Mesothelial cell of epicardium (in vitro differentiated cells): ENCODE measurements at regions not wholly inside any gene's neighbourhood (a gene's known extent, or its start where the extent isn't known, plus 50 kb on each side); places are given as distances from the start of the nearest gene placed in this dataset.
"Not testable (repeated sequence)": the region's sequence is repeated elsewhere in the genome, so short reads cannot be mapped to it uniquely, and the experiment has no call there.

ENCODE experiments used
- DNase-seq, 2 experiments: peaks; one replicate each; pipeline ENCODE4 v3.0.0; 2021; ENCODE audit warnings: low spot score in 2 of 2; ENCODE audit not compliant: unreplicated experiment in 2 of 2
- H3K27ac Mint-ChIP-seq: 2 replicates; pipeline ENCODE4 v1.8.0; 2021; ENCODE audit warnings: mixed read lengths
- H3K27me3 Mint-ChIP-seq: 2 replicates; pipeline ENCODE4 v1.8.0; 2021; ENCODE audit warnings: low read depth, mixed read lengths
- H3K36me3 Mint-ChIP-seq: 2 replicates; pipeline ENCODE4 v1.8.0; 2021; ENCODE audit warnings: mixed read lengths
- H3K4me1 Mint-ChIP-seq: 2 replicates; pipeline ENCODE4 v1.8.0; 2021; ENCODE audit warnings: mixed read lengths
- H3K4me3 Mint-ChIP-seq: 2 replicates; pipeline ENCODE4 v1.8.0; 2021; ENCODE audit warnings: mild to moderate bottlenecking, moderate library complexity, mixed read lengths
- H3K9me3 Mint-ChIP-seq: 2 replicates; pipeline ENCODE4 v1.8.0; 2021; ENCODE audit warnings: mixed read lengths
- TF ChIP-seq, protein P1 (sequence below): fragments of 200-600 bp; sonication (generic); IDR thresholded peaks from one replicate; pipeline ENCODE4 v1.5.0; 2021; ENCODE audit warnings: antibody characterized with exemption; ENCODE audit not compliant: unreplicated experiment

- Mint-ChIP-seq H3K36me3 (no peaks in the 10 kb centered on the region), H3K27ac (no peak overlapping the region), H3K27me3 (no peaks in the 10 kb centered on the region), H3K4me1 (no peaks in the 10 kb centered on the region), H3K9me3 (no peaks in the 10 kb centered on the region), H3K4me3 (no peak overlapping the region)
- DNase-seq: no peak
- TF ChIP-seq, protein P1, sequence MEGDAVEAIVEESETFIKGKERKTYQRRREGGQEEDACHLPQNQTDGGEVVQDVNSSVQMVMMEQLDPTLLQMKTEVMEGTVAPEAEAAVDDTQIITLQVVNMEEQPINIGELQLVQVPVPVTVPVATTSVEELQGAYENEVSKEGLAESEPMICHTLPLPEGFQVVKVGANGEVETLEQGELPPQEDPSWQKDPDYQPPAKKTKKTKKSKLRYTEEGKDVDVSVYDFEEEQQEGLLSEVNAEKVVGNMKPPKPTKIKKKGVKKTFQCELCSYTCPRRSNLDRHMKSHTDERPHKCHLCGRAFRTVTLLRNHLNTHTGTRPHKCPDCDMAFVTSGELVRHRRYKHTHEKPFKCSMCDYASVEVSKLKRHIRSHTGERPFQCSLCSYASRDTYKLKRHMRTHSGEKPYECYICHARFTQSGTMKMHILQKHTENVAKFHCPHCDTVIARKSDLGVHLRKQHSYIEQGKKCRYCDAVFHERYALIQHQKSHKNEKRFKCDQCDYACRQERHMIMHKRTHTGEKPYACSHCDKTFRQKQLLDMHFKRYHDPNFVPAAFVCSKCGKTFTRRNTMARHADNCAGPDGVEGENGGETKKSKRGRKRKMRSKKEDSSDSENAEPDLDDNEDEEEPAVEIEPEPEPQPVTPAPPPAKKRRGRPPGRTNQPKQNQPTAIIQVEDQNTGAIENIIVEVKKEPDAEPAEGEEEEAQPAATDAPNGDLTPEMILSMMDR: no peak
These were observed 52.7 kb upstream of the ZNF469 start for GRCh38 chr16:88329726-88330700.

GRCh38 chr16:88330971-88331890, 51.5 kb upstream of the ZNF469 start:
- TF ChIP-seq, protein P1: no peak
- no peaks in the 10 kb centered on the region for H3K27me3 Mint-ChIP-seq
- DNase-seq: no peak
- H3K36me3 Mint-ChIP-seq: no peaks in the 10 kb centered on the region
- no peak overlapping the region for H3K4me3 Mint-ChIP-seq
- no peak overlapping the region for H3K27ac Mint-ChIP-seq
- H3K9me3 Mint-ChIP-seq: no peaks in the 10 kb centered on the region
- H3K4me1 Mint-ChIP-seq: no peaks in the 10 kb centered on the region

DNA sequence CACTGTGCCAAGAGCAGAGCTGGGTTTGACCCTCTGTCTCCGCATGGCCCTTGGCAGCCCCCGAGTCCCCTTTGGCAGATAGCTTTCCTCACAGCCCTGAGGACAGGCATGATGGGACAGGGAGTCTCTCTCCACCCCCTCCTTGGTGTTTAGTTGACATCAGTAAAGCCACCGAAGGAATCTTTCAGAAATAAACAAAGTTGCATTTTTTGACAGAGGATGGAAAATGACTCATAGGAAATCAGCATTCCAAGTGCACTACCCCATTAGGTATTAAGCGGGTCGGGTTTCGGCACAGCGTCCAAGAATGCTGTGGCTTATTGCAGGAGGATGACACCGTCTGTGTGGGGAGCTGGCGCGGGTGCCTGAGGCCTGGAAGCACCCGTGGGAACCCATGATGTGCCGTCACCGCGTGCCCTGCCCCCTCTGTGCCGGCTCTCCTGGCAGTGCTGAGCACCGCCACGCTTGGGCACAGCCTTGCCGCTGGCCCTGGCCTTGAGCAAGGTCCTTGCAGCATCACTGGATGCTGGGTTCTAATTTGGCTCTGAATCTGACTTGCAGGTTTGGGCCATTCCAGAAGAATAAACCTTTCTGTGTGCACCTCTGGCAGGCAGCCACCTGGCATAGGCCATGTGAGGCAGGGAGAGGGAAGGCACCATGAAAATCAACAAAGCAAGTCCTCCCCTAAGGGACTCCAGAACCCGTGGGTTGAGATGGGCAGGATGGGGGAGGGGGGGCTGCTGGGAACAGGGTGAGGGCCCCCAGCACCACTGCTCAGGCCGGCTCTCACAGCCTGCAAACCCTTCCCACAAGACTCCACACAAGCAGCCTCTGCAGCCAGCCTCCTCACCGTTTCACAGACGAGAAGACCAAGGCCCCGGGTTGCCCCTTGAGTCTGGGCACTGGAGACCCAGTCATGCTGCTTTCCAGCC, 50.5 kb upstream of the ZNF469 start:
- no peaks in the 10 kb centered on the region for H3K36me3 Mint-ChIP-seq
- H3K4me3 Mint-ChIP-seq: no peak overlapping the region
- peaks cover 5% of the 10 kb centered on the region for H3K9me3 Mint-ChIP-seq
- TF ChIP-seq, protein P1: no peak
- H3K4me1 Mint-ChIP-seq: no peaks in the 10 kb centered on the region
- no peak overlapping the region for H3K27ac Mint-ChIP-seq
- H3K27me3 Mint-ChIP-seq: no peaks in the 10 kb centered on the region
- DNase-seq: no peak

DNA sequence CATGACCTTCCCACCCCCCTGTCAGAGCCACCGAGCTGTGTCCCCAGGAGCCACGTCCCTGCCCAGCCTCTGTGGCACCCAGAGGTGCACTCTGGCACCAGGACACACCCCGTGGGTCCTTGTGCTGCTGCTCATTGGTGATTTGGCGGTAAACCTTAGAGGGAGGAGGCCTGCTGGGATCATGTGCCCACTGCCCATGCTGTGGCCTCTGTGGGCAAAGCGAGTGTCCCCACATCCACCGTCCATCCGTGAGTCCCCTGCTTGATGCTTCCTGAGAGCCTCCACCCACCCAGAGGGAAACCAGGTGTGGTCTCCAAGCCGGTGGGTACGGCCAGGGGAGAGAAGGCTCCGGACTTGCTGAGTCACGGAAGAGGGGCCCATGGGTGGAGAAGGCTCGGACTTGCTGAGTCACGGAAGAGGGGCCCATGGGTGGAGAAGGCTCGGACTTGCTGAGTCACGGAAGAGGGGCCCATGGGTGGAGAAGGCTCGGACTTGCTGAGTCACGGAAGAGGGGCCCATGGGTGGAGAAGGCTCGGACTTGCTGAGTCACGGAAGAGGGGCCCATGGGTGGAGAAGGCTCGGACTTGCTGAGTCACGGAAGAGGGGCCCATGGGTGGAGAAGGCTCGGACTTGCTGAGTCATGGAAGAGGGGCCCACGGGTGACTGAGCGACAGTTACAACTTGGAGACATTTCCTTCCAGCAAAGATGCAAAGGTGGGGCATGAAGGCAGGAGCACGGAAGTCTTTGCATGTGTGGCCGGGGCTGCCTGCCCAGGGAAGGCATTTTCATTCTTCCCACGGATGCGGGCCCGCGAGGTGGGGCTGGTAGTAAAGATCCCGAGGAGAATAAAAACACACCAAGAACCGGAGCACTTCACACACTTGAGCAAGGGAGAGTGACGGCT, 49.6 kb upstream of the ZNF469 start:
- H3K4me3 Mint-ChIP-seq, H3K36me3 Mint-ChIP-seq, H3K27me3 Mint-ChIP-seq, H3K4me1 Mint-ChIP-seq, DNase-seq, H3K9me3 Mint-ChIP-seq: not testable (repeated sequence)
- H3K27ac Mint-ChIP-seq: peak overlapping the region; percentile 32
